PFSK-1 (cell line): ENCODE measurements at regions not wholly inside any gene's neighbourhood (a gene's known extent, or its start where the extent isn't known, plus 50 kb on each side); places are given as distances from the start of the nearest gene placed in this dataset.

ENCODE experiments used
- FOXP2 ChIP-seq: optimal IDR thresholded peaks from 2 replicates; pipeline ENCODE3; 2011; ENCODE audit warnings: borderline replicate concordance, control low read depth, inconsistent platforms; ENCODE audit not compliant: insufficient read depth; ENCODE audit errors: extremely low read length, extremely low read depth
- POLR2AphosphoS5 ChIP-seq: IDR thresholded peaks from 2 replicates; pipeline ENCODE4 v1.6.1; 2012; ENCODE audit warnings: low read depth, mild to moderate bottlenecking, control low read depth, low read length, moderate library complexity
- SIN3A ChIP-seq: IDR thresholded peaks from 2 replicates; pipeline ENCODE4 v1.6.1; 2012; ENCODE audit warnings: mild to moderate bottlenecking, low read length, moderate library complexity, borderline replicate concordance; ENCODE audit not compliant: insufficient read depth
- TAF1 ChIP-seq: IDR thresholded peaks from 2 replicates; pipeline ENCODE4 v1.6.1; 2012; ENCODE audit warnings: low read length, control low read depth, borderline replicate concordance; ENCODE audit not compliant: insufficient read depth
- TF ChIP-seq, protein P1 (sequence below), 2 experiments: IDR thresholded peaks; 2 replicates each; pipeline versions ENCODE4 v1.6.1 to v1.8.0; 2011 to 2012; ENCODE audit warnings: low read depth in 2 of 2, low read length in 2 of 2, control low read depth in 1 of 2, inconsistent platforms in 1 of 2, mild to moderate bottlenecking in 1 of 2, moderate library complexity in 1 of 2; ENCODE audit not compliant: insufficient read depth in 1 of 2

DNA sequence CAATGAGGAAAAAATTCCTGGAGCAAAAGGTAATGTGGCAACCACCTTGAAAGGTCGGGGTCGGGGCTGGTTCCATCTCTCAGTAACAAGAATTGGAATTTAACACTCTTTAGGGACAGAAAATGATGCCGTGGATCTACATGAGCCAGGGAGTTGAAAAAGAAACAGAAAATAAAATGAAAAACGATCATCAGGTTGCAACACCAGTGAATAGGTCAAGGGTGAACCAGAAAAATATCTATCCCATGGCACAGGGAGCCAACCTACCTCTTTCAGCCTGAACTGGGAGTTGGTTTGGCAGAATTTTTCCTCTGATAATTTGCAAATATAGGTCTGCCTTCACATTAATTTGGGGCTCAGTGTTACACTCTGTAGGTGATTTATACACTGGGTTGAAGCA lies 93.7 kb downstream of the C4orf33 start:
- TF ChIP-seq, protein P1, sequence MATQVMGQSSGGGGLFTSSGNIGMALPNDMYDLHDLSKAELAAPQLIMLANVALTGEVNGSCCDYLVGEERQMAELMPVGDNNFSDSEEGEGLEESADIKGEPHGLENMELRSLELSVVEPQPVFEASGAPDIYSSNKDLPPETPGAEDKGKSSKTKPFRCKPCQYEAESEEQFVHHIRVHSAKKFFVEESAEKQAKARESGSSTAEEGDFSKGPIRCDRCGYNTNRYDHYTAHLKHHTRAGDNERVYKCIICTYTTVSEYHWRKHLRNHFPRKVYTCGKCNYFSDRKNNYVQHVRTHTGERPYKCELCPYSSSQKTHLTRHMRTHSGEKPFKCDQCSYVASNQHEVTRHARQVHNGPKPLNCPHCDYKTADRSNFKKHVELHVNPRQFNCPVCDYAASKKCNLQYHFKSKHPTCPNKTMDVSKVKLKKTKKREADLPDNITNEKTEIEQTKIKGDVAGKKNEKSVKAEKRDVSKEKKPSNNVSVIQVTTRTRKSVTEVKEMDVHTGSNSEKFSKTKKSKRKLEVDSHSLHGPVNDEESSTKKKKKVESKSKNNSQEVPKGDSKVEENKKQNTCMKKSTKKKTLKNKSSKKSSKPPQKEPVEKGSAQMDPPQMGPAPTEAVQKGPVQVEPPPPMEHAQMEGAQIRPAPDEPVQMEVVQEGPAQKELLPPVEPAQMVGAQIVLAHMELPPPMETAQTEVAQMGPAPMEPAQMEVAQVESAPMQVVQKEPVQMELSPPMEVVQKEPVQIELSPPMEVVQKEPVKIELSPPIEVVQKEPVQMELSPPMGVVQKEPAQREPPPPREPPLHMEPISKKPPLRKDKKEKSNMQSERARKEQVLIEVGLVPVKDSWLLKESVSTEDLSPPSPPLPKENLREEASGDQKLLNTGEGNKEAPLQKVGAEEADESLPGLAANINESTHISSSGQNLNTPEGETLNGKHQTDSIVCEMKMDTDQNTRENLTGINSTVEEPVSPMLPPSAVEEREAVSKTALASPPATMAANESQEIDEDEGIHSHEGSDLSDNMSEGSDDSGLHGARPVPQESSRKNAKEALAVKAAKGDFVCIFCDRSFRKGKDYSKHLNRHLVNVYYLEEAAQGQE (IDR thresholded peaks at IDR 0.05; ENCODE audit: insufficient read depth in 1 of 2, low read depth in 2 of 2, low read length in 2 of 2) = no peak
- TF ChIP-seq SIN3A = no peak
- TF ChIP-seq FOXP2 = no peak
- no peak for TF ChIP-seq TAF1
- TF ChIP-seq POLR2AphosphoS5 = no peak

GRCh38 chr4:129193357-129194100 lies 97.6 kb downstream of the C4orf33 start:
- no peak for TF ChIP-seq TAF1
- no peak for TF ChIP-seq SIN3A
- TF ChIP-seq POLR2AphosphoS5 = no peak
- TF ChIP-seq FOXP2 = no peak
- TF ChIP-seq, protein P1 (IDR thresholded peaks at IDR 0.05; ENCODE audit: insufficient read depth in 1 of 2, low read depth in 2 of 2, low read length in 2 of 2) = no peak

- no peak for TF ChIP-seq POLR2AphosphoS5
These were observed 112.5 kb downstream of the C4orf33 start for GRCh38 chr4:129208481-129208880.

- TF ChIP-seq FOXP2 (no peak), TAF1 (no peak), SIN3A (no peak), POLR2AphosphoS5 (no peak)
- TF ChIP-seq, protein P1 (IDR thresholded peaks at IDR 0.05; ENCODE audit: insufficient read depth in 1 of 2, low read depth in 2 of 2, low read length in 2 of 2) = no peak
These were observed 117.7 kb downstream of the C4orf33 start for GRCh38 chr4:129213692-129214091.

GRCh38 chr4:129218360-129218759 lies 122.4 kb downstream of the C4orf33 start:
- TF ChIP-seq, protein P1 (IDR thresholded peaks at IDR 0.05; ENCODE audit: insufficient read depth in 1 of 2, low read depth in 2 of 2, low read length in 2 of 2) = no peak
- TF ChIP-seq TAF1 = no peak
- TF ChIP-seq POLR2AphosphoS5 = no peak
- TF ChIP-seq FOXP2 = no peak
- TF ChIP-seq SIN3A = no peak
